Prostate gland (tissue), 2 donors: ENCODE measurements at regions not wholly inside any gene's neighbourhood (a gene's known extent, or its start where the extent isn't known, plus 50 kb on each side); places are given as distances from the start of the nearest gene placed in this dataset.

Source experiments
- DNase-seq: peaks from one replicate; pipeline ENCODE4 v3.0.0-alpha.2; 2019; ENCODE audit warnings: low spot score
- H3K27ac ChIP-seq, 2 donors: fragments of 200-600 bp; sonication (generic); 2 replicates each; pipeline ENCODE4 v1.5.1; 2017 to 2019
- H3K27me3 ChIP-seq: fragments of 200-600 bp; sonication (generic); replicated peaks from 2 replicates; pipeline ENCODE4 v1.5.1; 2019; ENCODE audit not compliant: insufficient read depth
- H3K36me3 ChIP-seq, 2 donors: fragments of 200-600 bp; sonication (generic); 1 replicate in 1 of 2; 2 replicates in 1 of 2; pipeline versions ENCODE4 v1.5.1 to v1.8.1; 2017 to 2019
- H3K4me1 ChIP-seq: fragments of 200-600 bp; sonication (generic); replicated peaks from 2 replicates; pipeline ENCODE4 v1.5.1; 2019
- H3K4me3 ChIP-seq, 2 donors: fragments of 200-600 bp; sonication (generic); 2 replicates each; pipeline ENCODE4 v1.5.1; 2017 to 2019
- H3K9me3 ChIP-seq: fragments of 200-600 bp; sonication (generic); 2 replicates; pipeline ENCODE4 v1.5.1; 2017
- CTCF ChIP-seq, 4 experiments: fragments of 200-600 bp in 2 of 4; fragments of 450-650 bp in 2 of 4; sonication (generic) in 2 of 4; IDR thresholded peaks; 1 replicate in 3 of 4; 2 replicates in 1 of 4; pipeline ENCODE4 v1.5.1; 2016 to 2019; ENCODE audit warnings: antibody characterized with exemption in 4 of 4, mild to moderate bottlenecking in 2 of 4, moderate library complexity in 2 of 4
- POLR2A ChIP-seq: fragments of 450-650 bp; IDR thresholded peaks from one replicate; pipeline ENCODE4 v1.6.1; 2016; ENCODE audit warnings: antibody characterized with exemption, mild to moderate bottlenecking
- POLR2AphosphoS5 ChIP-seq: sonication (generic); formaldehyde crosslinking; IDR thresholded peaks from one replicate; pipeline ENCODE4 v1.6.1; 2017; ENCODE audit warnings: antibody characterized with exemption
- WGBS: methylation state at CpG from one replicate; pipeline ENCODE4 v1.1.5; 2018; 5-methylcytosine and 5-hydroxymethylcytosine counted together
- intact Hi-C: fragments of 100-400 bp; cut with DNase I; formaldehyde crosslinking; loops from one replicate; pipeline ENCODE4 v1.14.2; 2022

DNA sequence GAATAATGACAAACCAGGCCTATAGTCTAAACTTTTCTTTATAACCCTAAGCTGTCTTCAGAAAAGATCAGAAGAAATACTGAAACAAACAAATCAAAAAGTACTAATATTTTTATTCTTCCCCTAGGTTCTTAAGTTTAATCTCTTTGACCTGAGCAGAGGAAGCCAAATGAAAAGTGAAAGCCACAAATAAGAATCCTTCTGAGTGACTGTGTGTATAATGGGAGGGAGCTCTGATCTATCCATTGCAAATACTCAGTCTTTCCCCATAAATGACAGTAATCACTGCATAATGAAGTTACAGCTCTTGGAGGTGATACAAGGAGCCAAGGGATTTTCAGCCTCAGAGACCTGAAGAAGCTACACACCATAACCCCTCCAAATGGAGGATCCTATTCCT is 126.9 kb upstream of the ATP10B start:
- no peaks in the 10 kb centered on the region for H3K9me3 ChIP-seq
- intact Hi-C loops, result no loop called here
- DNase-seq, result no peak
- no peaks in the 10 kb centered on the region for H3K27me3 ChIP-seq
- TF ChIP-seq CTCF (IDR thresholded peaks at IDR 0.05) (no peak), POLR2AphosphoS5 (no peak), POLR2A (no peak)
- H3K27ac ChIP-seq, result no peak overlapping the region
- H3K4me1 ChIP-seq, result no peaks in the 10 kb centered on the region
- no peaks in the 10 kb centered on the region for H3K36me3 ChIP-seq
- H3K4me3 ChIP-seq, result no peak overlapping the region

GRCh38 chr5:160976181-160976580 is 124.2 kb upstream of the ATP10B start:
- no peaks in the 10 kb centered on the region for H3K9me3 ChIP-seq
- no peaks in the 10 kb centered on the region for H3K4me1 ChIP-seq
- no peaks in the 10 kb centered on the region for H3K36me3 ChIP-seq
- 82% methylated on average over 2 of the region's 2 CpGs for WGBS
- intact Hi-C loops, result no loop called here
- TF ChIP-seq POLR2A (no peak), POLR2AphosphoS5 (no peak), CTCF (IDR thresholded peaks at IDR 0.05) (no peak)
- no peak overlapping the region for H3K4me3 ChIP-seq
- no peak for DNase-seq
- H3K27ac ChIP-seq, result no peak overlapping the region
- H3K27me3 ChIP-seq, result no peaks in the 10 kb centered on the region

DNA sequence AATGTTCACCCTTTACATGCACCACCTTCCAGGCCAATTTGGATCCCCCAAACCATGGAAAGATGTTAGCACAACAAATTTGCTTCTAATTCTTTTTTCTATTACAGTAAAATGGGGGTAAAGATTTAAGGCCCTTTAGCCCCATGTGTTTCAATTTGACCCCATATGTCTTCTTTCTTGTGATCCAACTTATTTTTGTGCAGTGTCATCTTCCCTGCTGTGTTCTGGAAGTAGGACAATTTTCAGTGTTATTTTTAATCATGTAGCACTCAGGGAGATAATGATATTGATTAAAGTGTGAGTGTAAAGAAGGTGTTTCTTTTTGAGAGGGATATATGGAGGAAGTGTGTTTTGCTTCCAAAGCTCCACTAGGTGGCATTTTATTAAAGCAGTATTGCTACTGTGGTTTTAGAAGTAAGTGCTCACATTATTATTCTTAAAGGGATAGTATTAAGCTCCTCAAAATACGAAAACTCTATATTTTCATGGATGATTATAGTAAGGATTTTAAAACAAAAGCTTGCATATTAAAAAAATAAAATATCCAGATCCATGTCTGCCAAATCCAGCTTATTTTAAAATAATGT is 118.7 kb upstream of the ATP10B start:
- TF ChIP-seq POLR2A (no peak), POLR2AphosphoS5 (no peak), CTCF (IDR thresholded peaks at IDR 0.05) (no peak)
- H3K4me3 ChIP-seq, result no peak overlapping the region
- H3K4me1 ChIP-seq, result no peaks in the 10 kb centered on the region
- H3K9me3 ChIP-seq, result no peaks in the 10 kb centered on the region
- WGBS, result 77% methylated on average over 1 of the region's 1 CpG
- no peaks in the 10 kb centered on the region for H3K36me3 ChIP-seq
- intact Hi-C loops, result no loop called here
- no peak for DNase-seq
- H3K27me3 ChIP-seq, result no peaks in the 10 kb centered on the region
- H3K27ac ChIP-seq, result no peak overlapping the region

DNA sequence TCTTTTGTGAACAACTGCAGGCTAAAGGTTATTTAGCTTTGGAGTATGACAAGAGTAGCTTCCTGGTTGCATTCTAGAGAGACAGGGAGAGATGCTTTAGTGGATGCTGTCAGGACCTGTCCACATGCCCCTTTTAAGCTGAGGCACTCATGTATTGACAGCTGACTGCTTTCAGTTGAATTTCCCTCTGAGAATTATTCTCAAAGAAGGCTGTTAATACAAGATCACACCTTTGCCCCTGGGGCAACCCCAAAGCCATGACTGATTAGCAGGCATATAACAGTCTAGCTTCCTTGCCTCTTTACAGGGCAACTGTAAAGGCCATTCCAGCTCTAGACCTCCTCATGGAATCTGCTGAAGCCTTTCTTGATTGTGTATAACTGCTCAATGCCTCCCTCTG is 117.6 kb upstream of the ATP10B start:
- intact Hi-C loops, result no loop called here
- TF ChIP-seq POLR2AphosphoS5 (no peak), POLR2A (no peak)
- H3K36me3 ChIP-seq, result no peaks in the 10 kb centered on the region

DNA sequence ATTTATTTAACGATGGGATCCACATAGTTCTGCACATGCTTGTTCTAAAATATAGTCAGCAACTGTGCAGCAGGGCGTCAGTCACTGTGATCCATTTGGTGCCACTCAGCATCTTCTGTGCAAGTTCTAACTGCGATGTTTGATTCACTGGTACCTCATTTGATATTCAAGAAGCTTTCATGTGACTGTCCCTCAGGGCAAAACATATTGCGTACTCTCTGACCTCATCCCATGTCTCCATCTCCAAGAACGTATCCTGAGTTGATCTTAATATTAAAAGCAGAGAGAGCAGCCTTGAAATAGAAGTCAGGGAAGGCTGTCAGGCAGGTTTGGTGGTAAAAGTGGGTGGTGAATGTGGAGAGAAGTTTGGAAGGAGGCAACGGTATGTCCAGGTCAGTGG is 116.5 kb upstream of the ATP10B start:
- no peak for DNase-seq
- no peaks in the 10 kb centered on the region for H3K9me3 ChIP-seq
- H3K36me3 ChIP-seq, result no peaks in the 10 kb centered on the region
- intact Hi-C loops, result no loop called here
- H3K4me1 ChIP-seq, result no peaks in the 10 kb centered on the region
- WGBS, result 76% methylated on average over 6 of the region's 6 CpGs
- no peak overlapping the region for H3K27ac ChIP-seq
- TF ChIP-seq POLR2A, result no peak
- TF ChIP-seq CTCF (IDR thresholded peaks at IDR 0.05), result no peak
- TF ChIP-seq POLR2AphosphoS5, result no peak
- H3K4me3 ChIP-seq, result no peak overlapping the region
- H3K27me3 ChIP-seq, result no peaks in the 10 kb centered on the region

More for the DNA sequence above, 117.6 kb upstream of the ATP10B start:
- Histone ChIP-seq H3K4me1 (no peaks in the 10 kb centered on the region), H3K27ac (no peak overlapping the region), H3K4me3 (no peak overlapping the region), H3K27me3 (no peaks in the 10 kb centered on the region), H3K9me3 (no peaks in the 10 kb centered on the region)
- DNase-seq, result no peak
